ENCODE measurements at regions not wholly inside any gene's neighbourhood (a gene's known extent, or its start where the extent isn't known, plus 50 kb on each side); places are given as distances from the start of the nearest gene placed in this dataset.
"Not testable (repeated sequence)": the region's sequence is repeated elsewhere in the genome, so short reads cannot be mapped to it uniquely, and the experiment has no call there.

DNA sequence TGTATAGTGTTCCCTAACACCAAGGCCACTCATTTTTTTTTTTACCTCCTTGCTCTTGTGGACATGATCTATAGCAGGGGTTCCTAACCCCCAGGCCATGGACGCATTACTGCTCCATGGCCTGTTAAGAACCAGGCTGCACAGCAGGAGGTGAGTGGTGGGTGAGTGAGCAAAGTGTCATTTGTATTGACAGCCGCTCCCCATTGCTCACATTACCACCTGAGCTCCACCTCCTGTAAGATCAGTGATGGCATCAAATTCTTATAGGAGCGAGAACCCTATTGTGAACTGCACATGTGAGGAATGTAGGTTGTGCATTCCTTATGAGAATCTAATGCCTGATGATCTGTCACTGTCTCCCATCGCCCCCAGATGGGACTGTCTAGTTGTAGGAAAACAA is 342.0 kb downstream of the SOX9 start:
- DNase-seq: no peak

DNA sequence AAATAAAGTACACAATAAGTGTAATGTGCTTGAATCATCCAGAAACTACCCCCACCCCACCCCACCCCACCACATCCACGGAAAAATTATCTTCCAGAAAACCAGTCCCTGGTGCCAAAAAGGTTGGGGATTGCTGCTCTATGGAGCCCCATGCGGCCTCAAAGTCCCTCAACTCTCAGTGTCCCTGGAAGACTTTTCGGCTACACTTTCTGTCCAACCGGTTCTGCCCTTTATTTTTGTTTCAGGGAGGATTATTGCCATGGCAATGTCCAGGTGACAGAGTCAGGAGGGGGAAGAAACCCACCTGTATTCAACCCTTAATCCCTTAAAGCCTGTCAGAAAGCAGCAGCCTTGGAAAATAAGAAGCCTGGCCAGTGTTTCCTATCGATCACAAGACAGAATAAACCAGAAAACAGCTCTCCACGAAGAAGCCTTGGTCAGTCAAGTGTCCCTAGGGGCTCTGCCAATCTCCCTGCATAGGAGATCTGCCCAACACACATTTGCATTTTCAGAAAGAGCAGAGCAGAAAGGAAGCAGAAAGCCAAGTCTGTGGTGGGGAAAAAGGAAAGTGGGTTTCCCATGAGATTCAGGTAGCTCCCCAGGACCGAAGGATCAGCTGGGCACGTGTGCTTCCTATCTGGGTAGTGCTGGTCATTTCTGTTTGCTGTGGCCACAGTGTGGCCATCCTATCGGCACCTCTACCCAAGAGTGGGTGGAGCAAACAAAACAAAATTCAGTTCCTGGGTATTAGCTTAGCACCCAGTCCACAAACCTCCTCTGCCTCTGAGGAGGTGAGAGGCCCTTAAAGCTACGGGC is 342.7 kb downstream of the SOX9 start:
- H3K4me1 ChIP-seq (replicated peaks in 1 of 2): no peaks in the 10 kb centered on the region
- H3K27ac ChIP-seq: no peak overlapping the region
- no peaks in the 10 kb centered on the region for H3K27me3 ChIP-seq
- no peak for DNase-seq
- 74 to 89% (median 83%) methylated on average over 10 of the region's 10 CpGs for WGBS, 4 donors
- H3K9me3 ChIP-seq (replicated peaks in 1 of 3): no peaks in the 10 kb centered on the region
- TF ChIP-seq, protein P1, sequence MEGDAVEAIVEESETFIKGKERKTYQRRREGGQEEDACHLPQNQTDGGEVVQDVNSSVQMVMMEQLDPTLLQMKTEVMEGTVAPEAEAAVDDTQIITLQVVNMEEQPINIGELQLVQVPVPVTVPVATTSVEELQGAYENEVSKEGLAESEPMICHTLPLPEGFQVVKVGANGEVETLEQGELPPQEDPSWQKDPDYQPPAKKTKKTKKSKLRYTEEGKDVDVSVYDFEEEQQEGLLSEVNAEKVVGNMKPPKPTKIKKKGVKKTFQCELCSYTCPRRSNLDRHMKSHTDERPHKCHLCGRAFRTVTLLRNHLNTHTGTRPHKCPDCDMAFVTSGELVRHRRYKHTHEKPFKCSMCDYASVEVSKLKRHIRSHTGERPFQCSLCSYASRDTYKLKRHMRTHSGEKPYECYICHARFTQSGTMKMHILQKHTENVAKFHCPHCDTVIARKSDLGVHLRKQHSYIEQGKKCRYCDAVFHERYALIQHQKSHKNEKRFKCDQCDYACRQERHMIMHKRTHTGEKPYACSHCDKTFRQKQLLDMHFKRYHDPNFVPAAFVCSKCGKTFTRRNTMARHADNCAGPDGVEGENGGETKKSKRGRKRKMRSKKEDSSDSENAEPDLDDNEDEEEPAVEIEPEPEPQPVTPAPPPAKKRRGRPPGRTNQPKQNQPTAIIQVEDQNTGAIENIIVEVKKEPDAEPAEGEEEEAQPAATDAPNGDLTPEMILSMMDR (IDR thresholded peaks at IDR 0.05): no peak
- no peak for TF ChIP-seq POLR2A (IDR thresholded peaks at IDR 0.05)
- no peak overlapping the region for H3K4me3 ChIP-seq
- intact Hi-C loops (cut with DNase I): no loop called here
- no peaks in the 10 kb centered on the region for H3K36me3 ChIP-seq (replicated peaks in 1 of 2)

More for the DNA sequence above, 342.0 kb downstream of the SOX9 start:
- no peak for TF ChIP-seq POLR2A (IDR thresholded peaks at IDR 0.05)
- TF ChIP-seq, protein P1 (IDR thresholded peaks at IDR 0.05): no peak
- H3K27me3 ChIP-seq: no peaks in the 10 kb centered on the region
- H3K9me3 ChIP-seq (replicated peaks in 1 of 3): no peaks in the 10 kb centered on the region
- intact Hi-C loops (cut with DNase I): no loop called here
- no peaks in the 10 kb centered on the region for H3K4me1 ChIP-seq (replicated peaks in 1 of 2)
- 72 to 97% (median 85%) methylated on average over 3 to 4 of the region's 4 CpGs for WGBS, 4 donors
- no peak overlapping the region for H3K27ac ChIP-seq
- no peak overlapping the region for H3K4me3 ChIP-seq
- no peaks in the 10 kb centered on the region for H3K36me3 ChIP-seq (replicated peaks in 1 of 2)

- H3K4me3 ChIP-seq; H3K36me3 ChIP-seq (replicated peaks in 1 of 2); H3K27me3 ChIP-seq; H3K9me3 ChIP-seq (replicated peaks in 1 of 3); H3K4me1 ChIP-seq (replicated peaks in 1 of 2); H3K27ac ChIP-seq; DNase-seq; intact Hi-C loops (cut with DNase I): not testable (repeated sequence)
- WGBS, 4 donors: 95 to 98% (median 97%) methylated on average over 5 of the region's 5 CpGs
Measured at GRCh38 chr17:72464221-72464620, 343.4 kb downstream of the SOX9 start.

DNA sequence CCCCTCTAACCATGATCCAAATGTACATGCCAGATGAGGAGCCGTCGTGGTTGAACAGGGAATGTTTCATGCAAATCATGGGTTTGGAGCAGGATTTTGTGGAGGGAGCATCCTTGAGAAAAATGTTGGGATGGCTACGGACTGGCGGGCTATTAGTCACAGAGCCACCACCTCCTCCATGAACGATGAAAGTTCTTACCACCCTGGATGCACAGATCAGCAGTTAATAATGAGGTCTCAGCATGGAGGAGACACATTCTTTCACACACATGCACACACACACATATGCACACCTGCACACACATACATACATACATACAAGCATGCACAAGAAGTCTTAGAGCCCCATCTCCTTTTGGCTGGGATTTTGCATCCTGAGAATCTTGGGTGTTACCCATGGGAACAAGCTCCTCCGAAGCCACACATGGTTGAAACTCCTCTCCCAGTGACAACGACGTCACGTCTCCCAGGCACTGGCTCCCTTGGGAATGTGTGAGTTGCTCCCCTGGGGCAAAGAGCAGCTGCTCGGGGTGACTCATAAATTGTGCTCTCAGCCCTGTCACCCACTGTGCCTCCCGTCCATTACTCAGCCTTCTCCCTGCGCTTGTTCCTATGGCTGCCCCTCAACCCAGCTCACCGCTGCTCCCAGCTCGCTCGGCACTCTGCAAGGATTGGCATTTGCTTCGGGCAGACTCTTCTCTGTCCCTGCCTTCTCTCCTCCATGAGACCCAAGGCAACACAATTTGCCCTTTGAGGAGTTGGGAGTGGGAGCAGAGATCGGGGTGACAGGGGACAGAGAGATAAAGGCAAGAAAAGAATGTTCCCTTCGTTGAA is 344.6 kb downstream of the SOX9 start:
- Histone ChIP-seq H3K4me1 (replicated peaks in 1 of 2) (no peaks in the 10 kb centered on the region), H3K9me3 (replicated peaks in 1 of 3) (no peaks in the 10 kb centered on the region), H3K36me3 (replicated peaks in 1 of 2) (no peaks in the 10 kb centered on the region), H3K27me3 (no peaks in the 10 kb centered on the region), H3K27ac (no peak overlapping the region), H3K4me3 (no peak overlapping the region)
- intact Hi-C loops (cut with DNase I): no loop called here
- WGBS, 4 donors: 47 to 56% (median 52%) methylated on average over 17 to 18 of the region's 18 CpGs
- peak in 3 of 7 donors; percentile 2 to 21 (median 10) for DNase-seq
- no peak for TF ChIP-seq POLR2A (IDR thresholded peaks at IDR 0.05)
- TF ChIP-seq, protein P1 (IDR thresholded peaks at IDR 0.05): no peak
